ENCODE measurements at regions not wholly inside any gene's neighbourhood (a gene's known extent, or its start where the extent isn't known, plus 50 kb on each side); places are given as distances from the start of the nearest gene placed in this dataset.

DNA sequence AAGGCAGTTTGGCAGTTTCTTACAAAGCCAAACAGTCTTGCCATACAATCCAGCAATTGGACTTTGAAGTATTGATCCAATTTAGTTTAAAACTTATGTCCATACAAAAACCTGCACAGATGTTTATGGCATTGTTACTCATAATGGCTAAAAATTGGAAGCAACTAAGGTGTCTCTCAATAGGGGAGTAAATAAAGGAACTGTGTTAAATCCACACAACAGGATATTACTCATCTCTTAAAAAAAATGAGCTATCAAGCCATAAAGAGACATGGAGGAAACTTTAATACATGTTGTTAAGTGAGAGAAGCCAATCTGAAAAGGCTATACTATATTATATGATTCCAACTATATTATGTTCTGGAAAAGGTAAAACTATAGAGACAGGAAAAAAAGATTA lies 313.6 kb upstream of the CD180 start:
- H2AK5ac ChIP-seq (ENCODE audit: low read depth, low read length) = no peak overlapping the region
- H3K4me2 ChIP-seq (ENCODE audit: insufficient read depth, low read length, poor library complexity, severe bottlenecking) = no peak overlapping the region
- H3K4me1 ChIP-seq (ENCODE audit: control insufficient read depth in 2 of 2, insufficient read depth in 1 of 2, low read depth in 1 of 2, low read length in 2 of 2) = no peaks in the 10 kb centered on the region
- no peaks in the 10 kb centered on the region for H3K79me1 ChIP-seq (ENCODE audit: low read depth, low read length)
- no peaks in the 10 kb centered on the region for H3K27me3 ChIP-seq (ENCODE audit: control insufficient read depth in 3 of 3, insufficient read depth in 3 of 3, low read depth in 1 of 3, low read length in 3 of 3)
- no peak for DNase-seq (ENCODE audit: low spot score)
- H2BK15ac ChIP-seq (ENCODE audit: low read length) = no peak overlapping the region
- no peak overlapping the region for H2BK5ac ChIP-seq (ENCODE audit: low read length)
- H4K8ac ChIP-seq (ENCODE audit: low read depth, low read length) = no peak overlapping the region
- H3K9ac ChIP-seq (ENCODE audit: low read depth, low read length, poor library complexity) = no peak overlapping the region
- no peak overlapping the region for H4K91ac ChIP-seq (ENCODE audit: low read depth, low read length, poor library complexity)
- no peak overlapping the region for H3K4me3 ChIP-seq (ENCODE audit: low read length in 2 of 2)
- H3K18ac ChIP-seq (ENCODE audit: low read length) = no peak overlapping the region
- no peak overlapping the region for H2AFZ ChIP-seq (ENCODE audit: low read length)
- H3K36me3 ChIP-seq (replicated peaks in 1 of 2; ENCODE audit: control insufficient read depth in 2 of 2, insufficient read depth in 2 of 2, low read length in 2 of 2) = no peaks in the 10 kb centered on the region
- H3K23ac ChIP-seq (ENCODE audit: low read depth, low read length, poor library complexity) = no peak overlapping the region
- H2BK12ac ChIP-seq (ENCODE audit: low read length) = no peak overlapping the region
- no peak overlapping the region for H2BK120ac ChIP-seq (ENCODE audit: low read depth, low read length)
- no peaks in the 10 kb centered on the region for H3K9me3 ChIP-seq (replicated peaks in 1 of 2; ENCODE audit: control insufficient read depth in 2 of 2, insufficient read depth in 1 of 2, low read depth in 1 of 2, low read length in 2 of 2)
- no peak overlapping the region for H3K4ac ChIP-seq (ENCODE audit: low read length)
- H3K14ac ChIP-seq (ENCODE audit: low read length) = no peak overlapping the region
- H3K27ac ChIP-seq (replicated peaks; ENCODE audit: low read length) = no peak overlapping the region

DNA sequence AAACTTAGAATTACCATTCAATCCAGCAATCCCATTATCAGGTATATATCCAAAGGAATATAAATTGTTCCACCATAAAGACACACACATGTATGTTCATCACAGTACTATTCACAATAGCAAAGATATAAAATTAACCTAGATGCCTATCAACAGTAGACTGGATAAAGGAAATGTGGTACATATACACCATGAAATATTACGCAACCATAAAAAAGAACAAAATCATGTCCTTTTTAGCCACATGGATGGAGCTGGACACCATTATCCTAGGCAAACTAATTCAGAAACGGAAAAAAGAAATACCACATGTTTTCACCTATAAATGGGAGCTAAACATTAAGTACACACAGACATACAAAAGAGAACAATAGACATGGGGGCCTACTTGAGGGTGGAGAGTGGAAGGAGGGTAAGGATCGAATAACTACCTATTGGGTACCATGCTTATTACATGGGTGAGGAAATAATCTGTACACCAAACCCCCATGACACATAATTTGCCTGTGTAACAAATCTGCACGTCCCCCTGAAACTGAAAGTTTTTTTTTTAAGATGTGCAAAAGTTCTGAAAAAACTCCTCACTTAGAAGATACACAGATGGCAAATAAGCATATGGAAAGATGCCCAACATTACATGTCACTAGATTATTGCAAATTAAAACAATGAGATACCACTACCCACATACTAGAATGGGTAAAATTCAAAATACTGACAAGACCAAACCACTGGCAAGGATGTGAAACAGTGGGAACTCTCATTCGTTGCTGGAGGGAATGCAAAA lies 313.0 kb upstream of the CD180 start:
- no peak overlapping the region for H2BK12ac ChIP-seq (ENCODE audit: low read length)
- H3K9ac ChIP-seq (ENCODE audit: low read depth, low read length, poor library complexity) = no peak overlapping the region
- H3K4me3 ChIP-seq (ENCODE audit: low read length in 2 of 2) = no peak overlapping the region
- H3K23ac ChIP-seq (ENCODE audit: low read depth, low read length, poor library complexity) = no peak overlapping the region
- DNase-seq (ENCODE audit: low spot score) = no peak
- no peaks in the 10 kb centered on the region for H3K79me1 ChIP-seq (ENCODE audit: low read depth, low read length)
- H2BK5ac ChIP-seq (ENCODE audit: low read length) = no peak overlapping the region
- no peak overlapping the region for H2BK15ac ChIP-seq (ENCODE audit: low read length)
- H4K91ac ChIP-seq (ENCODE audit: low read depth, low read length, poor library complexity) = no peak overlapping the region
- H3K4me1 ChIP-seq (ENCODE audit: control insufficient read depth in 2 of 2, insufficient read depth in 1 of 2, low read depth in 1 of 2, low read length in 2 of 2) = no peaks in the 10 kb centered on the region
- no peak overlapping the region for H2BK120ac ChIP-seq (ENCODE audit: low read depth, low read length)
- no peaks in the 10 kb centered on the region for H3K36me3 ChIP-seq (replicated peaks in 1 of 2; ENCODE audit: control insufficient read depth in 2 of 2, insufficient read depth in 2 of 2, low read length in 2 of 2)
- H3K14ac ChIP-seq (ENCODE audit: low read length) = no peak overlapping the region
- H3K4ac ChIP-seq (ENCODE audit: low read length) = no peak overlapping the region
- no peak overlapping the region for H4K8ac ChIP-seq (ENCODE audit: low read depth, low read length)
- no CpG with 5 or more reads among the region's 5 CpGs for WGBS, 2 donors (ENCODE audit: extremely low coverage in 2 of 2, insufficient read length in 2 of 2, insufficient replicate concordance in 1 of 2)
- H3K18ac ChIP-seq (ENCODE audit: low read length) = no peak overlapping the region
- no peak overlapping the region for H3K4me2 ChIP-seq (ENCODE audit: insufficient read depth, low read length, poor library complexity, severe bottlenecking)
- H2AFZ ChIP-seq (ENCODE audit: low read length) = no peak overlapping the region
- no peaks in the 10 kb centered on the region for H3K27me3 ChIP-seq (ENCODE audit: control insufficient read depth in 3 of 3, insufficient read depth in 3 of 3, low read depth in 1 of 3, low read length in 3 of 3)
- no peak overlapping the region for H3K27ac ChIP-seq (replicated peaks; ENCODE audit: low read length)
- H2AK5ac ChIP-seq (ENCODE audit: low read depth, low read length) = no peak overlapping the region
- no peaks in the 10 kb centered on the region for H3K9me3 ChIP-seq (replicated peaks in 1 of 2; ENCODE audit: control insufficient read depth in 2 of 2, insufficient read depth in 1 of 2, low read depth in 1 of 2, low read length in 2 of 2)

DNA sequence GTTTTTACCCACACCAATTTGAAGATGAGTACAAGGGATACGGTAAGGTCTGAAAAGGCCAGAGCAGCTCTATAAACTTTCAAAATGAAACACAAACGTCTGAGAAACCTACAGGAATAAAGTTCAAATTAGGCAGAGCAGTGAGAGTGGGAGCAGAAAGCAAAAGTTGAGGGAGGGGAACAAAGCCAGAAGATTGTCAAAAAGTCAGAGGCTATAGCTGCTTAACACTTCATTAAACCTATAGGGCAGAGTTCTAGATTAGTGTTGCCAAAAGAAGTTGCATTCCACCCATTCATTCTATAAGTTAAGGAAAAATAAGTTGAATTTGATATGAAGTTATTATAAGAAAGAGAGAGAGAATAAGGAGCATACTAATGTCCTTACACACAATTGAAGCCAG lies 309.6 kb upstream of the CD180 start:
- Histone ChIP-seq H2AK5ac (ENCODE audit: low read depth, low read length) (no peak overlapping the region), H2AFZ (ENCODE audit: low read length) (peak overlapping the region; percentile 51), H4K8ac (ENCODE audit: low read depth, low read length) (no peak overlapping the region), H3K14ac (ENCODE audit: low read length) (no peak overlapping the region), H3K4me1 (ENCODE audit: control insufficient read depth in 2 of 2, insufficient read depth in 1 of 2, low read depth in 1 of 2, low read length in 2 of 2) (no peaks in the 10 kb centered on the region), H3K9me3 (replicated peaks in 1 of 2; ENCODE audit: control insufficient read depth in 2 of 2, insufficient read depth in 1 of 2, low read depth in 1 of 2, low read length in 2 of 2) (no peaks in the 10 kb centered on the region), H3K23ac (ENCODE audit: low read depth, low read length, poor library complexity) (no peak overlapping the region), H3K9ac (ENCODE audit: low read depth, low read length, poor library complexity) (no peak overlapping the region), H3K36me3 (replicated peaks in 1 of 2; ENCODE audit: control insufficient read depth in 2 of 2, insufficient read depth in 2 of 2, low read length in 2 of 2) (no peaks in the 10 kb centered on the region), H2BK5ac (ENCODE audit: low read length) (no peak overlapping the region), H2BK15ac (ENCODE audit: low read length) (no peak overlapping the region), H3K4me3 (ENCODE audit: low read length in 2 of 2) (no peak overlapping the region), H3K79me1 (ENCODE audit: low read depth, low read length) (no peaks in the 10 kb centered on the region), H2BK12ac (ENCODE audit: low read length) (no peak overlapping the region), H3K4ac (ENCODE audit: low read length) (no peak overlapping the region), H3K27me3 (ENCODE audit: control insufficient read depth in 3 of 3, insufficient read depth in 3 of 3, low read depth in 1 of 3, low read length in 3 of 3) (no peaks in the 10 kb centered on the region), H2BK120ac (ENCODE audit: low read depth, low read length) (no peak overlapping the region), H3K27ac (replicated peaks; ENCODE audit: low read length) (no peak overlapping the region), H4K91ac (ENCODE audit: low read depth, low read length, poor library complexity) (no peak overlapping the region), H3K18ac (ENCODE audit: low read length) (no peak overlapping the region), H3K4me2 (ENCODE audit: insufficient read depth, low read length, poor library complexity, severe bottlenecking) (no peak overlapping the region)
- DNase-seq (ENCODE audit: low spot score) = no peak
- WGBS, 2 donors (ENCODE audit: extremely low coverage in 2 of 2, insufficient read length in 2 of 2, insufficient replicate concordance in 1 of 2) = no CpG with 5 or more reads among the region's 2 CpGs

DNA sequence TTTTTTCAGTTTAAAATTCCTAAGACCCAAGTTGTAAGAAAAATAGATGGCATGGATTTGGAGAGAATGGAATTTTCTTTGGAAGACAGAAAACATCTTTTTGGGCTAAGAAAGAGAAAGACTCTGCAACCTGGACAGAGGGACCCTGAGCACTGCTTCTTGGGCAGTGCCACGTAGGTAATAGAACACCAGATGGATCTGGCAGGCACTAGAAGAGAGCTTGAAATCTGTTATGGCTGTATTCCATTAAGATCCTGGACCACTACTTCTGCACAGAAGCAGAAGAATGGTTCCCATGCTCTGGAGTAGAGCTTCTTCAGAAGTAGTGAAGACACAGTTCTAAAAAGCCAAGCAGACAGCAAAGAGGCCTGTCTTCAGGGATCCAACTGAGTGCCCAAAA lies 306.4 kb upstream of the CD180 start:
- Histone ChIP-seq H2BK120ac (ENCODE audit: low read depth, low read length) (no peak overlapping the region), H3K9ac (ENCODE audit: low read depth, low read length, poor library complexity) (no peak overlapping the region), H3K4me2 (ENCODE audit: insufficient read depth, low read length, poor library complexity, severe bottlenecking) (no peak overlapping the region), H3K36me3 (replicated peaks in 1 of 2; ENCODE audit: control insufficient read depth in 2 of 2, insufficient read depth in 2 of 2, low read length in 2 of 2) (no peaks in the 10 kb centered on the region), H2BK5ac (ENCODE audit: low read length) (no peak overlapping the region), H2BK12ac (ENCODE audit: low read length) (no peak overlapping the region), H3K23ac (ENCODE audit: low read depth, low read length, poor library complexity) (no peak overlapping the region), H3K4me1 (ENCODE audit: control insufficient read depth in 2 of 2, insufficient read depth in 1 of 2, low read depth in 1 of 2, low read length in 2 of 2) (no peaks in the 10 kb centered on the region), H3K18ac (ENCODE audit: low read length) (no peak overlapping the region), H2AK5ac (ENCODE audit: low read depth, low read length) (no peak overlapping the region), H3K4ac (ENCODE audit: low read length) (no peak overlapping the region), H3K9me3 (replicated peaks in 1 of 2; ENCODE audit: control insufficient read depth in 2 of 2, insufficient read depth in 1 of 2, low read depth in 1 of 2, low read length in 2 of 2) (peaks cover 2 to 5% of the 10 kb centered on the region in 2 donors), H2AFZ (ENCODE audit: low read length) (no peak overlapping the region), H3K4me3 (ENCODE audit: low read length in 2 of 2) (no peak overlapping the region), H2BK15ac (ENCODE audit: low read length) (no peak overlapping the region), H4K8ac (ENCODE audit: low read depth, low read length) (no peak overlapping the region), H3K14ac (ENCODE audit: low read length) (no peak overlapping the region), H3K27ac (replicated peaks; ENCODE audit: low read length) (no peak overlapping the region), H3K79me1 (ENCODE audit: low read depth, low read length) (no peaks in the 10 kb centered on the region), H4K91ac (ENCODE audit: low read depth, low read length, poor library complexity) (no peak overlapping the region), H3K27me3 (ENCODE audit: control insufficient read depth in 3 of 3, insufficient read depth in 3 of 3, low read depth in 1 of 3, low read length in 3 of 3) (no peaks in the 10 kb centered on the region)
- WGBS, 2 donors (ENCODE audit: extremely low coverage in 2 of 2, insufficient read length in 2 of 2, insufficient replicate concordance in 1 of 2) = no CpG with 5 or more reads among the region's 1 CpG
- no peak for DNase-seq (ENCODE audit: low spot score)
